Tibial nerve (tissue), 4 donors: ENCODE measurements at regions not wholly inside any gene's neighbourhood (a gene's known extent, or its start where the extent isn't known, plus 50 kb on each side); places are given as distances from the start of the nearest gene placed in this dataset.

Experiments used
- DNase-seq, 2 donors: peaks; one replicate each; pipeline ENCODE4 v3.0.0-alpha.2; 2019; ENCODE audit warnings: low spot score in 2 of 2
- H3K27ac ChIP-seq, 4 donors: fragments of 200-600 bp; sonication (generic) in 3 of 4; one replicate each; pipeline ENCODE4 v1.5.1; 2017 to 2019; ENCODE audit warnings: mild to moderate bottlenecking in 1 of 4
- H3K27me3 ChIP-seq, 2 donors: fragments of 200-600 bp; sonication (generic) in 1 of 2; one replicate each; pipeline versions ENCODE4 v1.5.1 to v1.6.0; 2017 to 2019
- H3K36me3 ChIP-seq, 3 donors: fragments of 200-600 bp; sonication (generic); one replicate each; pipeline ENCODE4 v1.5.1; 2018 to 2019
- H3K4me1 ChIP-seq, 4 donors: fragments of 200-600 bp; sonication (generic) in 3 of 4; one replicate each; pipeline ENCODE4 v1.5.1; 2017 to 2019
- H3K4me3 ChIP-seq, 4 donors: fragments of 200-600 bp; sonication (generic) in 3 of 4; one replicate each; pipeline ENCODE4 v1.5.1; 2017 to 2019; ENCODE audit warnings: mild to moderate bottlenecking in 1 of 4, moderate library complexity in 1 of 4
- H3K9me3 ChIP-seq, 4 donors: fragments of 200-600 bp; sonication (generic) in 3 of 4; one replicate each; pipeline ENCODE4 v1.5.1; 2017 to 2019
- CTCF ChIP-seq, 5 experiments: fragments of 200-600 bp in 3 of 5; fragments of 450-650 bp in 2 of 5; sonication (generic) in 3 of 5; IDR thresholded peaks; one replicate each; pipeline ENCODE4 v1.5.1; 2016 to 2019; ENCODE audit warnings: antibody characterized with exemption in 5 of 5, mild to moderate bottlenecking in 3 of 5, moderate library complexity in 2 of 5
- EP300 ChIP-seq, 2 donors: sonication (generic); formaldehyde crosslinking; IDR thresholded peaks; one replicate each; pipeline ENCODE4 v1.6.1; 2017; ENCODE audit warnings: antibody characterized with exemption in 2 of 2, mild to moderate bottlenecking in 1 of 2
- POLR2A ChIP-seq, 2 donors: fragments of 450-650 bp; IDR thresholded peaks; one replicate each; pipeline ENCODE4 v1.6.1; 2017; ENCODE audit warnings: antibody characterized with exemption in 2 of 2, mild to moderate bottlenecking in 2 of 2, moderate library complexity in 2 of 2
- WGBS, 2 donors: methylation state at CpG; one replicate each; pipeline ENCODE4 v1.1.5; 2018; 5-methylcytosine and 5-hydroxymethylcytosine counted together

GRCh38 chr4:66842724-66843088 is 702.6 kb downstream of the CENPC start:
- no peak overlapping the region for H3K4me3 ChIP-seq
- 70 to 85% methylated on average over 1 of the region's 1 CpG for WGBS, 2 donors
- H3K27me3 ChIP-seq, result no peaks in the 10 kb centered on the region
- no peaks in the 10 kb centered on the region for H3K9me3 ChIP-seq
- no peak for DNase-seq
- no peaks in the 10 kb centered on the region for H3K4me1 ChIP-seq
- no peak overlapping the region for H3K27ac ChIP-seq
- TF ChIP-seq POLR2A (IDR thresholded peaks at IDR 0.05), result no peak
- no peaks in the 10 kb centered on the region for H3K36me3 ChIP-seq

GRCh38 chr4:66842026-66842723 is 703.1 kb downstream of the CENPC start:
- Histone ChIP-seq H3K27me3 (no peaks in the 10 kb centered on the region), H3K36me3 (no peaks in the 10 kb centered on the region), H3K27ac (no peak overlapping the region), H3K4me3 (no peak overlapping the region), H3K4me1 (no peaks in the 10 kb centered on the region), H3K9me3 (no peaks in the 10 kb centered on the region)
- 58 to 60% methylated on average over 4 of the region's 4 CpGs for WGBS, 2 donors
- TF ChIP-seq EP300 (IDR thresholded peaks at IDR 0.05), result no peak
- no peak for TF ChIP-seq POLR2A (IDR thresholded peaks at IDR 0.05)
- TF ChIP-seq CTCF (IDR thresholded peaks at IDR 0.05), result no peak
- no peak for DNase-seq

GRCh38 chr4:66840178-66840577 is 705.1 kb downstream of the CENPC start:
- Histone ChIP-seq H3K36me3 (no peaks in the 10 kb centered on the region), H3K4me3 (no peak overlapping the region), H3K9me3 (no peaks in the 10 kb centered on the region), H3K27me3 (no peaks in the 10 kb centered on the region), H3K27ac (no peak overlapping the region), H3K4me1 (no peaks in the 10 kb centered on the region)
- no peak for DNase-seq
- TF ChIP-seq EP300 (IDR thresholded peaks at IDR 0.05) (no peak), CTCF (IDR thresholded peaks at IDR 0.05) (no peak), POLR2A (IDR thresholded peaks at IDR 0.05) (no peak)

GRCh38 chr4:66837279-66837922 is 707.9 kb downstream of the CENPC start:
- H3K27me3 ChIP-seq, result no peaks in the 10 kb centered on the region
- no peak for DNase-seq
- no peaks in the 10 kb centered on the region for H3K4me1 ChIP-seq
- H3K9me3 ChIP-seq, result no peaks in the 10 kb centered on the region
- no peaks in the 10 kb centered on the region for H3K36me3 ChIP-seq
- WGBS, 2 donors, result 51 to 55% methylated on average over 5 of the region's 5 CpGs
- no peak overlapping the region for H3K27ac ChIP-seq
- H3K4me3 ChIP-seq, result no peak overlapping the region
- TF ChIP-seq POLR2A (IDR thresholded peaks at IDR 0.05), result no peak
- no peak for TF ChIP-seq EP300 (IDR thresholded peaks at IDR 0.05)
- no peak for TF ChIP-seq CTCF (IDR thresholded peaks at IDR 0.05)

- H3K9me3 ChIP-seq, result peaks cover 0 to 6% (median 0%) of the 10 kb centered on the region in 4 donors
- no peak overlapping the region for H3K27ac ChIP-seq
- no peaks in the 10 kb centered on the region for H3K36me3 ChIP-seq
- no peak overlapping the region for H3K4me3 ChIP-seq
- no peaks in the 10 kb centered on the region for H3K4me1 ChIP-seq
- no peak for DNase-seq
- no peaks in the 10 kb centered on the region for H3K27me3 ChIP-seq
- TF ChIP-seq POLR2A (IDR thresholded peaks at IDR 0.05), result no peak
- no peak for TF ChIP-seq EP300 (IDR thresholded peaks at IDR 0.05)
- TF ChIP-seq CTCF (IDR thresholded peaks at IDR 0.05), result no peak
These were observed 716.0 kb downstream of the CENPC start for GRCh38 chr4:66829310-66829709.
